Uterus (tissue), 3 donors: ENCODE measurements at regions not wholly inside any gene's neighbourhood (a gene's known extent, or its start where the extent isn't known, plus 50 kb on each side); places are given as distances from the start of the nearest gene placed in this dataset.

Experiments
- DNase-seq, 2 donors: peaks; one replicate each; pipeline ENCODE4 v3.0.0-alpha.2; 2019 to 2020
- H3K27ac ChIP-seq, 2 donors: fragments of 200-600 bp; sonication (generic); 1 replicate in 1 of 2; 2 replicates in 1 of 2; pipeline ENCODE4 v1.5.1; 2016 to 2018
- H3K27me3 ChIP-seq, 2 donors: fragments of 200-600 bp; sonication (generic); one replicate each; pipeline ENCODE4 v1.5.1; 2018 to 2019; ENCODE audit warnings: control low read depth in 1 of 2
- H3K36me3 ChIP-seq, 2 donors: fragments of 200-600 bp; sonication (generic); one replicate each; pipeline ENCODE4 v1.5.1; 2019; ENCODE audit warnings: control low read depth in 1 of 2
- H3K4me1 ChIP-seq, 2 donors: fragments of 200-600 bp; sonication (generic); one replicate each; pipeline ENCODE4 v1.5.1; 2018 to 2019; ENCODE audit warnings: control low read depth in 1 of 2
- H3K4me3 ChIP-seq, 2 donors: fragments of 200-600 bp; sonication (generic); 1 replicate in 1 of 2; 2 replicates in 1 of 2; pipeline ENCODE4 v1.5.1; 2018 to 2019; ENCODE audit warnings: mild to moderate bottlenecking in 1 of 2
- H3K9me3 ChIP-seq, 2 donors: fragments of 200-600 bp; sonication (generic); one replicate each; pipeline ENCODE4 v1.5.1; 2019; ENCODE audit warnings: control low read depth in 1 of 2
- CTCF ChIP-seq, 4 experiments: fragments of 200-600 bp in 2 of 4; fragments of 450-650 bp in 2 of 4; sonication (generic) in 2 of 4; IDR thresholded peaks; one replicate each; pipeline ENCODE4 v1.5.1; 2016 to 2019; ENCODE audit warnings: antibody characterized with exemption in 4 of 4, mild to moderate bottlenecking in 2 of 4, moderate library complexity in 1 of 4
- POLR2A ChIP-seq, 2 donors: fragments of 450-650 bp; IDR thresholded peaks; one replicate each; pipeline ENCODE4 v1.6.1; 2016; ENCODE audit warnings: antibody characterized with exemption in 2 of 2, mild to moderate bottlenecking in 1 of 2, moderate library complexity in 1 of 2
- intact Hi-C: fragments of 100-400 bp; cut with DNase I; formaldehyde crosslinking; loops from one replicate; pipeline ENCODE4 v1.15.1; 2023; ENCODE audit warnings: low total_unique reads
- donor health status: DM: yes; HTN: yes; CAD: no.

GRCh38 chr11:113556036-113556435, 80.8 kb upstream of the DRD2 start:
- no peaks in the 10 kb centered on the region for H3K36me3 ChIP-seq
- peaks cover 0 to 7% of the 10 kb centered on the region in 2 donors for H3K4me1 ChIP-seq
- intact Hi-C loops: no loop called here
- no peaks in the 10 kb centered on the region for H3K27me3 ChIP-seq
- no peak overlapping the region for H3K27ac ChIP-seq
- no peak overlapping the region for H3K4me3 ChIP-seq
- H3K9me3 ChIP-seq: no peaks in the 10 kb centered on the region
- TF ChIP-seq CTCF (IDR thresholded peaks at IDR 0.05): no peak
- no peak for TF ChIP-seq POLR2A (IDR thresholded peaks at IDR 0.05)
- DNase-seq: no peak

DNA sequence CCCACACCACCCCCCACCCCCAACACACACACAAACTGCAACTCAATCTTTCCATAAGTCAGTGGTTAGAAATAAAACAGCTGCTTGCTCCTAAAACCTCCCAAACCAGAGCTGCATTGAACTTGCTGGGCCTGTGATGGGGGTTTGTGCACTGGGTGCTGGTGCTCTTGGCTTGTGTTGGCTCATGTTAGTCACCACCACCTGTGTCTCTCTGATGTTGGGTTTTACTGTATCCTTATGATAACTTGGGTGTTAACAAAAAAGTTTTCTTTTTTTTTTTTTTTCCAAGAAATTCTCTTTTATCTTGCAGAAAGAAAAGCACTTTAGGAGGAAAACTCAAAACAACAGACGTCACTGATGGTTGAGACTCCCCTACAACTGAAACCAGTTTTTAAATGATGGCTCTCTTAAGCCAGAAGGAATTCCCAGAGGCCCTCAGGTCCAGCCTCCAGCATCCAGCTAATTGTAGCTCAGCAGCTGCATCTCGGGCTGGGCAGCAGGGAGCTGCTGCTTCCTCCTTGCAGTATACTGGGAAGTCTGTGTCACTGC, 79.9 kb upstream of the DRD2 start:
- Histone ChIP-seq H3K4me1 (peaks cover 0 to 7% of the 10 kb centered on the region in 2 donors), H3K27me3 (no peaks in the 10 kb centered on the region), H3K36me3 (no peaks in the 10 kb centered on the region), H3K27ac (no peak overlapping the region), H3K4me3 (no peak overlapping the region), H3K9me3 (no peaks in the 10 kb centered on the region)
- no peak for DNase-seq
- intact Hi-C loops: no loop called here
- TF ChIP-seq CTCF (IDR thresholded peaks at IDR 0.05) (no peak), POLR2A (IDR thresholded peaks at IDR 0.05) (no peak)

DNA sequence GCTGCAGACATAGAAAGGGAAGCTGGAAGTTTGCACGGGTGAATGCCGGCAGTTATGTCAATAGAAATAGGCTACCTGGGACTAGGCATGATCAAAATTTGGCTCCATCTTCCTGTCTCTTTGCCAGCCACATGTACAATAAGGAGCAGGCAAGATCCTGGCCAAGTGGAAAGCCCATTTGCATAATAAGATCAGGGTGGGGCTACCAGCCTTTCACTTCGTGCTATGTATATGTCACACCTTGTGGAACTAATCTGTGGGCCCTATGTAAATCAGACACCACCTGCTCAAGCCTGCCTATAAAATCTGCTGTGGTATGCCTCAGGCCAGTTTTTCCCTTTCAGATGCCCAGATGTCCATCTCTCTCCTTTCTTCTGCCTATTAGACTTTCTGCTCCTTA, 79.3 kb upstream of the DRD2 start:
- TF ChIP-seq CTCF (IDR thresholded peaks at IDR 0.05): no peak
- no peak for TF ChIP-seq POLR2A (IDR thresholded peaks at IDR 0.05)
- Histone ChIP-seq H3K9me3 (no peaks in the 10 kb centered on the region), H3K27ac (no peak overlapping the region), H3K4me1 (peaks cover 0 to 7% of the 10 kb centered on the region in 2 donors), H3K4me3 (no peak overlapping the region), H3K36me3 (no peaks in the 10 kb centered on the region), H3K27me3 (no peaks in the 10 kb centered on the region)
- intact Hi-C loops: no loop called here
- DNase-seq: no peak

DNA sequence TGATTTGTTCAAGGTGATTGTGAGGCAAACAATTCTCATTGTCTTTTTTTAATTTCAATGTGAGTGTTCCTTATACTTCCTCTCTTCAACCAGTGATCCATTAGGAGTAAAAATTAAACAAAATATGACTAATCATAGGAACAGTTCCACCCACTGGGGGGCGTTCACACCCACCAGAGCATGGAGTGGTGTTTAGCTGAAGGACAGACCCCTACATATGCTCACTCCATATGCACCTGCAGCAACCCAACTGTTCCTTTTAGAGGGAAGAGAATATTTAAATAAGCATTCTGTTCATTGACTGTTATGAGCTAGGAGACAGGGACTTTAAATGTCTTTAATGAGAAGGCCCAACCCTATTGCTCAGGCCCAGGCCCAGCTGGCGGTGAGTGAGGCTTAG, 78.7 kb upstream of the DRD2 start:
- H3K27me3 ChIP-seq: no peaks in the 10 kb centered on the region
- no peaks in the 10 kb centered on the region for H3K9me3 ChIP-seq
- intact Hi-C loops: no loop called here
- no peaks in the 10 kb centered on the region for H3K36me3 ChIP-seq
- peaks cover 0 to 7% of the 10 kb centered on the region in 2 donors for H3K4me1 ChIP-seq
- H3K27ac ChIP-seq: no peak overlapping the region
- no peak overlapping the region for H3K4me3 ChIP-seq
- DNase-seq: no peak
- no peak for TF ChIP-seq CTCF (IDR thresholded peaks at IDR 0.05)
- TF ChIP-seq POLR2A (IDR thresholded peaks at IDR 0.05): no peak

- intact Hi-C loops: no loop called here
- H3K36me3 ChIP-seq: no peaks in the 10 kb centered on the region
- H3K4me1 ChIP-seq: peaks cover 0 to 7% of the 10 kb centered on the region in 2 donors
- no peak overlapping the region for H3K27ac ChIP-seq
- no peak for TF ChIP-seq CTCF (IDR thresholded peaks at IDR 0.05)
- no peak for TF ChIP-seq POLR2A (IDR thresholded peaks at IDR 0.05)
- no peaks in the 10 kb centered on the region for H3K9me3 ChIP-seq
- DNase-seq: peak; percentile 18 to 24
- H3K27me3 ChIP-seq: no peaks in the 10 kb centered on the region
- H3K4me3 ChIP-seq: no peak overlapping the region
Measured at GRCh38 chr11:113553235-113553634, 78.0 kb upstream of the DRD2 start.
